OCI-LY7 (cell line): ENCODE measurements at regions not wholly inside any gene's neighbourhood (a gene's known extent, or its start where the extent isn't known, plus 50 kb on each side); places are given as distances from the start of the nearest gene placed in this dataset.

Experiments used
- BruUV-seq: library from RNA; stranded (reverse); fragments of 400-500 nt; replicated peaks from 2 replicates; lab custom pipeline; 2021; lab: Mats Ljungman, UMichigan
- CTCF ChIA-PET: fragments of 300-600 bp; sonication (Branson Sonifier 250); formaldehyde crosslinking; loops from one replicate; lab custom pipeline; 2022; ENCODE audit warnings: antibody characterized with exemption; ENCODE audit not compliant: unreplicated experiment; lab: Charles Lee
- POLR2A ChIA-PET: fragments of 300-600 bp; sonication (Branson Sonifier 250); formaldehyde crosslinking; loops from one replicate; lab custom pipeline; 2022; ENCODE audit warnings: antibody characterized with exemption; lab: Charles Lee
- DNase-seq: peaks from one replicate; pipeline ENCODE4 v3.0.0-alpha.2; 2015; ENCODE audit warnings: low spot score
- H2AFZ ChIP-seq: fragments of 200-600 bp; sonication (generic), shearing (Covaris generic); 2 replicates; pipeline ENCODE4 v1.6.1; 2014; ENCODE audit warnings: mild to moderate bottlenecking, antibody characterized with exemption, low read length, moderate library complexity
- H3K27ac ChIP-seq: fragments of 200-600 bp; sonication (generic); 2 replicates; pipeline ENCODE4 v1.5.1; 2014; ENCODE audit warnings: mixed run types, low read depth, mild to moderate bottlenecking, moderate library complexity, low read length, inconsistent platforms; ENCODE audit not compliant: poor library complexity, severe bottlenecking
- H3K36me3 ChIP-seq: fragments of 200-600 bp; sonication (generic); 2 replicates; pipeline ENCODE4 v1.6.1; 2014; ENCODE audit warnings: mild to moderate bottlenecking, antibody characterized with exemption, low read length, moderate library complexity, mixed read lengths; ENCODE audit not compliant: insufficient read depth
- H3K4me1 ChIP-seq: fragments of 200-600 bp; sonication (generic); 2 replicates; pipeline ENCODE4 v1.5.1; 2014; ENCODE audit warnings: mild to moderate bottlenecking, low read length; ENCODE audit not compliant: insufficient read depth, poor library complexity, severe bottlenecking
- H3K4me2 ChIP-seq: fragments of 200-600 bp; sonication (generic); 2 replicates; pipeline ENCODE4 v1.6.1; 2014; ENCODE audit warnings: mild to moderate bottlenecking, low read length
- H3K4me3 ChIP-seq: fragments of 200-600 bp; sonication (generic); 2 replicates; pipeline ENCODE4 v1.5.1; 2014; ENCODE audit warnings: mild to moderate bottlenecking, low read depth, low read length; ENCODE audit not compliant: poor library complexity, severe bottlenecking
- H3K79me2 ChIP-seq: fragments of 200-600 bp; sonication (generic); 2 replicates; pipeline ENCODE4 v1.6.1; 2016; ENCODE audit warnings: low read depth, mild to moderate bottlenecking, low read length, moderate library complexity, mixed read lengths; ENCODE audit not compliant: insufficient read depth
- H3K9me2 ChIP-seq: fragments of 200-600 bp; sonication (generic); 2 replicates; pipeline ENCODE4 v1.6.1; 2016; ENCODE audit warnings: mild to moderate bottlenecking, low read length, mixed read lengths; ENCODE audit not compliant: insufficient read depth
- H3K9me3 ChIP-seq: fragments of 200-600 bp; sonication (generic); 2 replicates; pipeline ENCODE4 v1.6.1; 2014; ENCODE audit warnings: mild to moderate bottlenecking, mixed run types, low read length, mixed read lengths
- H4K20me1 ChIP-seq: fragments of 200-600 bp; sonication (generic); 2 replicates; pipeline ENCODE4 v1.6.1; 2014; ENCODE audit warnings: mild to moderate bottlenecking, antibody characterized with exemption, low read length, moderate library complexity, mixed read lengths; ENCODE audit not compliant: insufficient read depth
- CTCF ChIP-seq: fragments of 200-600 bp; sonication (generic); conservative IDR thresholded peaks from 2 replicates; pipeline ENCODE4 v1.5.1; 2014; ENCODE audit warnings: mild to moderate bottlenecking, antibody characterized with exemption, low read length, moderate library complexity, mixed read lengths
- EZH2phosphoT487 ChIP-seq: fragments of 200-600 bp; sonication (generic); IDR thresholded peaks from 2 replicates; pipeline ENCODE4 v1.6.1; 2018; ENCODE audit warnings: low read depth, borderline replicate concordance, mild to moderate bottlenecking, mixed run types, antibody characterized with exemption, low read length, moderate library complexity, mixed read lengths
- intact Hi-C: fragments of 100-400 bp; cut with micrococcal nuclease; formaldehyde crosslinking; loops from one replicate; pipeline ENCODE4 v1.10.0; 2022; ENCODE audit not compliant: unreplicated experiment

DNA sequence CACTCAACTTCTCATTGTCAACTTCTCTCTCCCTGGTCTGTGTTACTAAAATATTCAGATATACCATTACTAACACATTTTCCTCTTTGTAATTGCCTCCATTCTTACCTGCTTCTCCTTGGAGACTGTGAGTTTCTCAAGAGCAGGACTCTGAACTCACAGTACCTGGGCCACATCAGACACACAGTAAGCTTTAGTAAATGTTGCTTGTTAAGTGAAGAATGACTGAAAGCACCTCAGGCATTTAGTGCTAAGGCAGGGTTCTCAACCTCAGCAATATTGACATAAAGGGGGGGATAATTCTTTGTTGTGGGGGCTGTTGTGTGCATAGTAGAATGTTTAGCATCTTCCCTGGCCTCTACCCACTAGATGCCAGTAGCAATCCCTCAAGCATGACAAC lies 72.0 kb upstream of the RAB11FIP2 start:
- Histone ChIP-seq H3K9me3 (no peaks in the 10 kb centered on the region), H3K9me2 (no peaks in the 10 kb centered on the region), H3K79me2 (no peaks in the 10 kb centered on the region), H3K4me3 (no peak overlapping the region), H3K4me1 (no peaks in the 10 kb centered on the region), H3K36me3 (no peaks in the 10 kb centered on the region), H3K27ac (no peak overlapping the region), H4K20me1 (no peaks in the 10 kb centered on the region), H2AFZ (no peak overlapping the region), H3K4me2 (no peak overlapping the region)
- ChIA-PET CTCF (no interaction called here), POLR2A (no interaction called here)
- no peak for TF ChIP-seq CTCF
- TF ChIP-seq EZH2phosphoT487 = no peak
- DNase-seq = no peak
- intact Hi-C loops = no loop called here
- no TSS peak for BruUV-seq

DNA sequence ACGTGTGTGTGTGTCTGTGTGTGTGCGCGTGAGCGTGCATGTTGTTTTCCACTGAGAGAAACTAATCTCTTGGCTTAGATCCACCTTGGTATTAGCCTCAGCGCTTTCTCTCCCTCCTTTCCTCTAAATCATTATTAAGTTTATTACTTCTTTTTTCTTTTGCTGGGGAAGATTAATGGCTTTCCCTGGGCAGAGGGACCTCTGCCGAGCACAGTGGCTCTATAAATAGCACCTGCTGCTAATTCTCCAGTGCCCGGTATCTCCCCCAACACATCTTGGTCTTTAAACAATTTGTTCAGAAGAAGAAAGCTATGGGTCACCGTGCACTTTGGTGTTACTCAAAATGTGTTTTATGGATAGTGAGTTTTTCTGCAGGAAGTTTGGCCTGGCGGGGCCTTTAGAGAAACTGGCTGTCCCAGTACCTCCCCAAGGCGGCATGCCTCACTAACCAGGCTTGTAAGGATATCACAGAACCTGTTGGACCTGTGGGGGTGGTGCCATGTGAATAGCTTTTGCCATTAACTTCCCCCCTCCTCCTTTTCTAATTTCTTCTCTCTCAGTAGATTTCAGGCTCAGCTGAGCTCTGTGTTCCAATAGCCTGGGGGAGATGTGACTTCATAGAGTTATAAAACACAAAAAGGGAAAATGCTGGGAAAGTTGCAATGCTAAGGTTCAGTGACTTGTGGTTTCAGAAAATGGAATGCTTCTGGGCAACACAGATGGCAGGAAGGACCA lies 70.1 kb upstream of the RAB11FIP2 start:
- Histone ChIP-seq H3K9me3 (no peaks in the 10 kb centered on the region), H3K79me2 (no peaks in the 10 kb centered on the region), H3K9me2 (no peaks in the 10 kb centered on the region), H3K4me1 (no peaks in the 10 kb centered on the region), H4K20me1 (no peaks in the 10 kb centered on the region), H3K4me2 (no peak overlapping the region), H3K4me3 (no peak overlapping the region), H3K27ac (no peak overlapping the region), H2AFZ (no peak overlapping the region), H3K36me3 (no peaks in the 10 kb centered on the region)
- ChIA-PET POLR2A (no interaction called here), CTCF (no interaction called here)
- intact Hi-C loops = no loop called here
- no TSS peak for BruUV-seq
- DNase-seq = no peak
- TF ChIP-seq EZH2phosphoT487 = no peak

DNA sequence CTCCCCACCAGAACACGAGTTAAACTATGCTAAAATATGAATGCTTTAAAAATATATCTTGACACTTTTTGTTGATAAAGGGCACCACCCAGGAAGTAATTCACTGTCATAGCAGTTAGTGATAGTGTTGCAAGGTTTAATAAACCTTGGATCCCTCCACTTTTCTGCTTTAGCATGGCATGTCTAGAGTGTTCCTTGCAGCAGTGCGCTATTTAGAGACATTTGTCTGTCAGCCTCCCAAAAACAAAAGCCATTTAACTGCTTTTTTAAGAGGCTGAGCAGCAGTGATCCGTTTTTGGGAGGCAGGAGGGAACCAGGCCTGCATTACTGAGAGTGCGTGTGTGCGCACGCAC lies 69.6 kb upstream of the RAB11FIP2 start:
- Histone ChIP-seq H3K27ac (no peak overlapping the region), H3K9me2 (no peaks in the 10 kb centered on the region), H3K4me3 (no peak overlapping the region), H3K9me3 (no peaks in the 10 kb centered on the region), H3K4me2 (no peak overlapping the region), H2AFZ (no peak overlapping the region), H3K79me2 (no peaks in the 10 kb centered on the region), H3K4me1 (no peaks in the 10 kb centered on the region), H4K20me1 (no peaks in the 10 kb centered on the region), H3K36me3 (no peaks in the 10 kb centered on the region)
- no TSS peak for BruUV-seq
- TF ChIP-seq EZH2phosphoT487 (no peak), CTCF (no peak)
- ChIA-PET POLR2A (no interaction called here), CTCF (no interaction called here)
- DNase-seq = no peak
- intact Hi-C loops = no loop called here
